ENCODE measurements at regions not wholly inside any gene's neighbourhood (a gene's known extent, or its start where the extent isn't known, plus 50 kb on each side); places are given as distances from the start of the nearest gene placed in this dataset.

DNA sequence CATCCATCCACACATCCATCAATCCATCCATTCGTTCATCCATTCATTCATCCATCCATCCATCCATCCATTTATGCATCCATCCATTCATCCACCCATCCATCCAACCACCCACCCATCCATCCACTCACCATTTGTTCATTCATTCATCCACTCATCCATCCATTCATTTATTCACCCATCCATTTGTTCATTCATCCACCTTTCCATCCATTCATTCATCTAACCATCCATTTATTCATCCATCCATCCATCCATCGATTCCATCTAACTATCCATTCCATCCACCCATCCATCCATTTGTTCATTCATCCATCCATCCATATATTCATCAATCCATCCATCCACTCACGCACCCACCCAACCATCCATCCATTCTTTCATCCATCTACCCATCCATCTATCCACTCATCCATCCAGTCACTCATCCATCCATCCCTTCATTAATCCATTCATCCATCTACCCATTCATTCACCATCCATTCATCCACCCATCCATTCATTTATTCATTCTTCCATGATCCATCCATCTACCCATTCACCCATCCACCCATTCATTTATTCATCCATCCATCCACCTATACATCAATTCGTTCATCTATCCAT, 225.0 kb downstream of the TUBA3C start:
- H3K27me3 ChIP-seq (ENCODE audit: control insufficient read depth, insufficient read depth, low read length): no peaks in the 10 kb centered on the region
- no peak for TF ChIP-seq CTCF (IDR thresholded peaks at IDR 0.05; ENCODE audit: insufficient read depth, low read length, severe bottlenecking)
- DNase-seq (ENCODE audit: low read depth) (no peak), FAIRE-seq (no peak)
- no peak overlapping the region for H3K4me3 ChIP-seq (ENCODE audit: low read depth, low read length)
- no peaks in the 10 kb centered on the region for H3K36me3 ChIP-seq (ENCODE audit: control insufficient read depth, insufficient read depth, low read length)

- DNase-seq (ENCODE audit: low read depth) (no peak), FAIRE-seq (no peak)
- Histone ChIP-seq H3K27me3 (ENCODE audit: control insufficient read depth, insufficient read depth, low read length) (no peaks in the 10 kb centered on the region), H3K4me3 (ENCODE audit: low read depth, low read length) (no peak overlapping the region), H3K36me3 (ENCODE audit: control insufficient read depth, insufficient read depth, low read length) (no peaks in the 10 kb centered on the region)
- no peak for TF ChIP-seq CTCF (IDR thresholded peaks at IDR 0.05; ENCODE audit: insufficient read depth, low read length, severe bottlenecking)
Measured at GRCh38 chr13:18954254-18954653, 227.4 kb downstream of the TUBA3C start.

- Histone ChIP-seq H3K4me3 (ENCODE audit: low read depth, low read length) (no peak overlapping the region), H3K27me3 (ENCODE audit: control insufficient read depth, insufficient read depth, low read length) (no peaks in the 10 kb centered on the region), H3K36me3 (ENCODE audit: control insufficient read depth, insufficient read depth, low read length) (no peaks in the 10 kb centered on the region)
- no peak for FAIRE-seq
- no peak for TF ChIP-seq CTCF (IDR thresholded peaks at IDR 0.05; ENCODE audit: insufficient read depth, low read length, severe bottlenecking)
- no peak for DNase-seq (ENCODE audit: low read depth)
Measured at GRCh38 chr13:18953139-18953930, 228.3 kb downstream of the TUBA3C start.

DNA sequence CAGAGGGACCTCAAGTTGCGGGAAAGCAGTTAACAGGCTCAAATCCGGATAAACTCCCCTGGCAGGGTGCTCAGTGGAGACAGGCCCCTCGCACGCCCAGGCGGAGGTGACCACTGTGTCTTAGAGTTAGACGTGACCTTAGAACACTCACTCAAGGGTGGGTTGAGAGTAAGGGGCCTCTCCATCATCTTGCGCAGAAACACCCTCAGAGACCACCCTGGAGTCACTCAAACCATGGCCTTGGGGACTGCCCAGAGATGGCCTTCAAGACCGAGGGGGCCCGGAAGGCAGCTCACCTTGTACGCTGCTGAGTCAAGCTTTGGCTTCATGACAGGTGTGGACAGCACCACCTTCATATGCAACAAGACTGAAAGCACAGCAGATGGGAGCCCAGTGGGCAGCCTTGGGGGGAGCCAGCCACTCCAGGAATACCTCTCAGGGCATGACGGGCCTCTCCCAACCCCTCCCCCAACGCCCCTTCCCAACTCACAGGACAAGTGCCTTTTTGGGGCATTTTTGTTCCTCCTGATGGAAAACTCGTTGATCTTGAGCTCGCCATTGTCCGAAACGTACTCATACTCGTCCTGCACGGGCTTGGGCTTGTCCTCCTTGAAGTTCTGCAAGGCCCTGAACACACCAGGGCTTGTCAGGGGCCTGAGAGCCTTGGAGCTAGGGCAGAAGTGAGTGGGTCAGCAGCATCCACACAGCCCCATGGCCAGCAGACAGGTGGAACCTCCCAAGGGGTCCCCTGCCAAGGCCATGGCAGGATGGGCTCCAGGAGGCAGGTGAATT, 229.2 kb downstream of the TUBA3C start:
- DNase-seq (ENCODE audit: low read depth) (no peak), FAIRE-seq (no peak)
- H3K27me3 ChIP-seq (ENCODE audit: control insufficient read depth, insufficient read depth, low read length): no peaks in the 10 kb centered on the region
- no peak overlapping the region for H3K4me3 ChIP-seq (ENCODE audit: low read depth, low read length)
- H3K36me3 ChIP-seq (ENCODE audit: control insufficient read depth, insufficient read depth, low read length): no peaks in the 10 kb centered on the region
- TF ChIP-seq CTCF (IDR thresholded peaks at IDR 0.05; ENCODE audit: insufficient read depth, low read length, severe bottlenecking): no peak

DNA sequence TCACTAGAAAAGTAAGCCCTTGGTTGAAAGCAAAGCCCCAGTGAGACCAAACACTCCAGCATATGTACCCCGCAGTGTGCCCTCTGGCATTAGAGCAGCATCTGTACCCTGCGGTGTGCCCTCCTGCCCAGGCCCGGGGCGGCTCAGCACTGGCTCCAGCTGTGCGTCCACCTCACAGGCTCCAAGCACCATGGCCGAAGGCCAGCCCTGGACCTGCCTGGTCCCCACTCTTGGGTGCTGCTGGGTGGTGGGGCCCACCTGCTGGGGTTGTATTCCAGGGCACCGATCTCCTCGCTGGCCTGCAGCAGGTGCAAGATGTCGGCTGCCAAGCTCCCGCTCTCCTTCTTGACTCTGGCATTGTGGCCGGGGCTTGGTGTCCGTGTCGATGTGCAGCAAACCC, 230.2 kb downstream of the TUBA3C start:
- Histone ChIP-seq H3K27me3 (ENCODE audit: control insufficient read depth, insufficient read depth, low read length) (no peaks in the 10 kb centered on the region), H3K4me3 (ENCODE audit: low read depth, low read length) (no peak overlapping the region), H3K36me3 (ENCODE audit: control insufficient read depth, insufficient read depth, low read length) (no peaks in the 10 kb centered on the region)
- DNase-seq (ENCODE audit: low read depth) (no peak), FAIRE-seq (no peak)
- TF ChIP-seq CTCF (IDR thresholded peaks at IDR 0.05; ENCODE audit: insufficient read depth, low read length, severe bottlenecking): no peak

Data from bronchial epithelial cell (primary cell).